GM21717 (cell line): ENCODE measurements at regions not wholly inside any gene's neighbourhood (a gene's known extent, or its start where the extent isn't known, plus 50 kb on each side); places are given as distances from the start of the nearest gene placed in this dataset.

Experiments used
- ATAC-seq: cut with Tn5 transposase; IDR thresholded peaks from one replicate; pipeline ENCODE4 v1.9.1; 2021; ENCODE audit warnings: mild to moderate bottlenecking, moderate library complexity; ENCODE audit not compliant: unreplicated experiment

- ATAC-seq = no peak
Measured at GRCh38 chr5:58357799-58358500, 101.9 kb downstream of the PLK2 start.

GRCh38 chr5:58357121-58357520 lies 102.8 kb downstream of the PLK2 start:
- no peak for ATAC-seq

GRCh38 chr5:58356662-58357061 lies 103.2 kb downstream of the PLK2 start:
- no peak for ATAC-seq

- ATAC-seq = no peak
Measured at GRCh38 chr5:58354827-58355226, 105.1 kb downstream of the PLK2 start.

- no peak for ATAC-seq
Measured at GRCh38 chr5:58353992-58354391, 105.9 kb downstream of the PLK2 start.

- no peak for ATAC-seq
Measured at GRCh38 chr5:58351190-58351589, 108.7 kb downstream of the PLK2 start.

GRCh38 chr5:58348996-58349728 lies 110.7 kb downstream of the PLK2 start:
- no peak for ATAC-seq

GRCh38 chr5:58346041-58346440 lies 113.8 kb downstream of the PLK2 start:
- ATAC-seq = no peak

- no peak for ATAC-seq
Measured at GRCh38 chr5:58341476-58341875, 118.4 kb downstream of the PLK2 start.

GRCh38 chr5:58335518-58335917 lies 124.4 kb downstream of the PLK2 start:
- no peak for ATAC-seq

GRCh38 chr5:58334035-58334434 lies 125.9 kb downstream of the PLK2 start:
- no peak for ATAC-seq

GRCh38 chr5:58330781-58331180 lies 129.1 kb downstream of the PLK2 start:
- ATAC-seq = no peak

- no peak for ATAC-seq
Measured at GRCh38 chr5:58327289-58327688, 132.6 kb downstream of the PLK2 start.

GRCh38 chr5:58326022-58326421 lies 133.9 kb downstream of the PLK2 start:
- ATAC-seq = no peak

GRCh38 chr5:58322453-58322852 lies 137.4 kb downstream of the PLK2 start:
- no peak for ATAC-seq

GRCh38 chr5:58318468-58318867 lies 141.4 kb downstream of the PLK2 start:
- no peak for ATAC-seq

- no peak for ATAC-seq
Measured at GRCh38 chr5:58317808-58318207, 142.1 kb downstream of the PLK2 start.

- ATAC-seq = no peak
Measured at GRCh38 chr5:58317009-58317408, 142.9 kb downstream of the PLK2 start.

GRCh38 chr5:58315794-58316193 lies 144.1 kb downstream of the PLK2 start:
- ATAC-seq = no peak

- no peak for ATAC-seq
Measured at GRCh38 chr5:58314356-58315210, 145.3 kb downstream of the PLK2 start.

- ATAC-seq = no peak
Measured at GRCh38 chr5:58312299-58312698, 147.6 kb downstream of the PLK2 start.

- no peak for ATAC-seq
Measured at GRCh38 chr5:58311526-58311925, 148.4 kb downstream of the PLK2 start.
